Ectodermal cell (in vitro differentiated cells): ENCODE measurements at regions not wholly inside any gene's neighbourhood (a gene's known extent, or its start where the extent isn't known, plus 50 kb on each side); places are given as distances from the start of the nearest gene placed in this dataset.
"Not testable (repeated sequence)": the region's sequence is repeated elsewhere in the genome, so short reads cannot be mapped to it uniquely, and the experiment has no call there.

Experiments
- H3K27ac ChIP-seq: 2 replicates; pipeline ENCODE4 v1.7.0; 2013; ENCODE audit warnings: mild to moderate bottlenecking, low read depth, low read length; ENCODE audit not compliant: insufficient read depth, poor library complexity, severe bottlenecking
- H3K27me3 ChIP-seq: 2 replicates; pipeline ENCODE4 v1.7.0; 2013; ENCODE audit warnings: mild to moderate bottlenecking, low read length; ENCODE audit not compliant: insufficient read depth, control insufficient read depth, poor library complexity, severe bottlenecking
- H3K36me3 ChIP-seq: one replicate; pipeline ENCODE4 v1.7.0; 2013; ENCODE audit warnings: low read length; ENCODE audit not compliant: control insufficient read depth, insufficient read depth
- H3K4me1 ChIP-seq: one replicate; pipeline ENCODE4 v1.7.0; 2013; ENCODE audit warnings: low read length; ENCODE audit not compliant: control insufficient read depth, insufficient read depth
- H3K4me3 ChIP-seq: 2 replicates; pipeline ENCODE4 v1.7.0; 2013; ENCODE audit warnings: low read depth, low read length, control low read depth; ENCODE audit not compliant: insufficient read depth
- H3K9me3 ChIP-seq: 2 replicates; pipeline ENCODE4 v1.7.0; 2013; ENCODE audit warnings: mild to moderate bottlenecking, low read length, moderate library complexity; ENCODE audit not compliant: control insufficient read depth
- WGBS, 2 experiments: methylation state at CpG; one replicate each; pipeline ENCODE4 v1.1.7; 2013; ENCODE audit warnings: missing lambda C conversion rate in 2 of 2; 5-methylcytosine and 5-hydroxymethylcytosine counted together

DNA sequence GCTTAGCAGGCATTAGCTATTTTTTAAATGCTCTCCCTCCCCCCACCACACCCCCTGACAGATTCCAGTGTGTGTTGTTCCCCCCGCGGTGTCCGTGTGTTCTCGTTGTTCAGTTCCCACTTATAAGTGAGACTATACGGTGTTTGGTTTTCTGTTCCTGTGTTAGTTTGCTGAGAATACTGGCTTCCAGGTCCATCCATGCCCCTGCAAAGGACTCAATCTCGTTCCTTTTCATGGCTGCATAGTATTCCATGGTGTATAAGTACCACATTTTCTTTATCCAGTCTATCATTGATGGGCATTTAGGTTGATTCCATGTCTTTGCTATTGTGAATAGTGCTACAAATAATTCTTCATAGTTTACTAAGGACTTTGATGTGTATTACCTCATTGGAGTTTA lies 97.3 kb upstream of the ZEB2 start:
- H3K9me3 ChIP-seq, H3K4me1 ChIP-seq, H3K36me3 ChIP-seq, H3K27me3 ChIP-seq, H3K27ac ChIP-seq, H3K4me3 ChIP-seq: not testable (repeated sequence)
- WGBS, 2 experiments: 92 to 97% methylated on average over 6 of the region's 6 CpGs

- Histone ChIP-seq H3K27me3 (no peaks in the 10 kb centered on the region), H3K27ac (no peak overlapping the region), H3K4me1 (no peaks in the 10 kb centered on the region), H3K36me3 (no peaks in the 10 kb centered on the region), H3K4me3 (no peak overlapping the region), H3K9me3 (peaks cover 2% of the 10 kb centered on the region)
- WGBS, 2 experiments: 34 to 50% methylated on average over 4 to 5 of the region's 5 CpGs
These were observed 96.1 kb upstream of the ZEB2 start for GRCh38 chr2:144615866-144616565.

GRCh38 chr2:144607891-144608521 lies 88.1 kb upstream of the ZEB2 start:
- Histone ChIP-seq H3K27me3 (no peaks in the 10 kb centered on the region), H3K9me3 (no peaks in the 10 kb centered on the region), H3K36me3 (no peaks in the 10 kb centered on the region), H3K4me1 (no peaks in the 10 kb centered on the region), H3K4me3 (no peak overlapping the region), H3K27ac (no peak overlapping the region)
- 94 to 96% methylated on average over 5 to 7 of the region's 7 CpGs for WGBS, 2 experiments

- H3K4me1 ChIP-seq: no peaks in the 10 kb centered on the region
- no peaks in the 10 kb centered on the region for H3K9me3 ChIP-seq
- H3K27me3 ChIP-seq: no peaks in the 10 kb centered on the region
- 94 to 96% methylated on average over 8 of the region's 8 CpGs for WGBS, 2 experiments
- no peak overlapping the region for H3K4me3 ChIP-seq
- H3K36me3 ChIP-seq: no peaks in the 10 kb centered on the region
- no peak overlapping the region for H3K27ac ChIP-seq
These were observed 87.2 kb upstream of the ZEB2 start for GRCh38 chr2:144607099-144607498.

GRCh38 chr2:144606466-144607095 lies 86.7 kb upstream of the ZEB2 start:
- no peaks in the 10 kb centered on the region for H3K4me1 ChIP-seq
- no peaks in the 10 kb centered on the region for H3K36me3 ChIP-seq
- 80 to 95% methylated on average over 1 of the region's 1 CpG for WGBS, 2 experiments
- H3K27me3 ChIP-seq: no peaks in the 10 kb centered on the region
- H3K27ac ChIP-seq: no peak overlapping the region
- no peak overlapping the region for H3K4me3 ChIP-seq
- no peaks in the 10 kb centered on the region for H3K9me3 ChIP-seq

- no peak overlapping the region for H3K4me3 ChIP-seq
- H3K36me3 ChIP-seq: no peaks in the 10 kb centered on the region
- 93 to 96% methylated on average over 6 to 7 of the region's 7 CpGs for WGBS, 2 experiments
- no peaks in the 10 kb centered on the region for H3K4me1 ChIP-seq
- no peaks in the 10 kb centered on the region for H3K27me3 ChIP-seq
- no peaks in the 10 kb centered on the region for H3K9me3 ChIP-seq
- H3K27ac ChIP-seq: no peak overlapping the region
These were observed 85.4 kb upstream of the ZEB2 start for GRCh38 chr2:144605231-144605840.

DNA sequence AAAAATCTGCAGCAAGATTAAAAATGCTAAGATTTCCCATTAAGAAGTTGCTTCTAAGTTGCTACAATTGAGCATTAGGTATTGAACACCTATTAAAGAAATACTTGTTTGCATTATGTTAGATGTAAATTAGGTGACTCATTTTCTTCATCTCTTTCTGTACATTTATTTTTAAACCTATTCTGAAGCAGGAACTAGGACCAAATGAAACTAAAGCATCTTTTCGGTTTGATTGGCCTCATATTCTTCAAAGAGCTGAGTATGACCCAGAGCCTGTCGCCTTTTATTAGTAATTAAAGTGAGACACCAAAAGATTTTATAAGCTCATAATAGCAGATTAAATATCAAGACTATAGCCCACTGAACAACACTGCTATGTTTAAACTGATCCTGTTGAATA lies 83.4 kb upstream of the ZEB2 start:
- no peaks in the 10 kb centered on the region for H3K36me3 ChIP-seq
- no peaks in the 10 kb centered on the region for H3K9me3 ChIP-seq
- H3K4me3 ChIP-seq: no peak overlapping the region
- WGBS, 2 experiments: 89 to 96% methylated on average over 2 of the region's 2 CpGs
- H3K4me1 ChIP-seq: no peaks in the 10 kb centered on the region
- H3K27me3 ChIP-seq: no peaks in the 10 kb centered on the region
- H3K27ac ChIP-seq: no peak overlapping the region

DNA sequence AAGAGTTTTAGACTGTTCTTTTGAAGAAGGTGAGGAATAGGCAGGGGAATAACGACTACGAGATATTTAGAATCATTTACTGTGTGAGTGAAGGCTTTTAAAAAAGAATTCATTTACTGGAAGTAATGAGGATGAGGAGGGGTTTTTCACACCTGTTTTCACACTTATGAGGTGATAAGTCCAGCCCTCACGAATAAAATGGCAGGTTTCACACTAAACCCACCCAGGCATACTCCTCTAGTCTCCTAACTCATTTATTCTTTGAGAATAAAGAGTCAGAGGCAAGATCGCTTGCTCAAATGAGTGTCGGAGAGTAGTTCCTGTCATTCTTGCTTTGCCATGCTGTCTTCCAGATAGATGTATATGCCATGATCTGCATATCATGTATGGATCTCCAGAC lies 79.0 kb upstream of the ZEB2 start:
- H3K27ac ChIP-seq: no peak overlapping the region
- peaks cover 14% of the 10 kb centered on the region for H3K4me1 ChIP-seq
- H3K36me3 ChIP-seq: no peaks in the 10 kb centered on the region
- no peaks in the 10 kb centered on the region for H3K9me3 ChIP-seq
- 74 to 76% methylated on average over 5 of the region's 5 CpGs for WGBS, 2 experiments
- no peaks in the 10 kb centered on the region for H3K27me3 ChIP-seq
- no peak overlapping the region for H3K4me3 ChIP-seq

GRCh38 chr2:144597894-144598593 lies 78.1 kb upstream of the ZEB2 start:
- Histone ChIP-seq H3K27ac (no peak overlapping the region), H3K27me3 (no peaks in the 10 kb centered on the region), H3K9me3 (no peaks in the 10 kb centered on the region), H3K4me3 (no peak overlapping the region), H3K36me3 (no peaks in the 10 kb centered on the region), H3K4me1 (peaks cover 14% of the 10 kb centered on the region)
- WGBS, 2 experiments: 79 to 96% methylated on average over 3 to 6 of the region's 6 CpGs

DNA sequence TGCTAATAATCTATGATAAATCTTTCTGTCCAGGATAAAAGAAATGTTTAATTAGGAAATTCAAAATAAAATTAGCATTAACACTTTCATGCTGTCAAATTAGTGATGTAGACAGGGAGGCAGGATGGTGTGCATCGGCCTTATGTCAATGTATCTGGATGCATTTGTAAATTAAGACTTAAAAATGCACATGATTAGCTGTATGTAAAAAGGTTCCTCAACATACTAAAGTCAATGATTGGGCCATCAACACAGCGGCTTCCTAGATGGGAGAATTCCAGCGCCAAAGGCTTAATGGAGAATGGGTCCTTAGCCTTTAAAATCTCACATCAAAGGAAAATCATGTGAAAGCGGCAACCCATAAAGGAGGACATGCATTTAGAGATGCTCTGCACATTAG lies 77.5 kb upstream of the ZEB2 start:
- Histone ChIP-seq H3K27ac (no peak overlapping the region), H3K27me3 (no peaks in the 10 kb centered on the region), H3K4me3 (no peak overlapping the region), H3K36me3 (no peaks in the 10 kb centered on the region), H3K9me3 (no peaks in the 10 kb centered on the region), H3K4me1 (peaks cover 14% of the 10 kb centered on the region)
- 65 to 74% methylated on average over 3 to 4 of the region's 4 CpGs for WGBS, 2 experiments
